HepG2 (cell line): ENCODE measurements at regions not wholly inside any gene's neighbourhood (a gene's known extent, or its start where the extent isn't known, plus 50 kb on each side); places are given as distances from the start of the nearest gene placed in this dataset.

Experiments used
- ATAC-seq: fragments of 200-7000 bp; cut with Tn5 transposase; 3 replicates; pipeline ENCODE4 v1.9.1; 2020; ENCODE audit warnings: mild to moderate bottlenecking, moderate library complexity
- BruUV-seq: library from RNA; stranded (reverse); fragments of 400-500 nt; replicated peaks from 2 replicates; lab custom pipeline; 2021; lab: Mats Ljungman, UMichigan
- CTCF ChIA-PET: fragments of 300-600 bp; formaldehyde crosslinking; extraction: SDS; loops from one replicate; lab custom pipeline; 2021; ENCODE audit warnings: low total read pairs, inconsistent platforms, low intra/inter-chr PET ratio; lab: Yijun Ruan, JAX
- POLR2A ChIA-PET: fragments of 350-600 bp; sonication (Branson Sonifier 250); formaldehyde crosslinking; loops from one replicate; lab custom pipeline; 2020; ENCODE audit warnings: antibody characterized with exemption, inconsistent platforms; lab: Yijun Ruan, JAX
- DNase-seq: peaks from one replicate; pipeline ENCODE4 v3.0.0-alpha.2; 2015; ENCODE audit warnings: low spot score
- FAIRE-seq: peaks from 3 replicates; lab custom pipeline; 2011; peaks lifted over from hg19 to GRCh38; lab: Jason Lieb, UNC
- H2AFZ ChIP-seq: one replicate; pipeline ENCODE4 v1.6.1; 2011; ENCODE audit warnings: low read length, inconsistent platforms
- H3K27ac ChIP-seq: fragments of 300-600 bp; 3 replicates; pipeline ENCODE4 v1.8.0; 2011; ENCODE audit warnings: mixed run types, mild to moderate bottlenecking, mixed read lengths, low read length, inconsistent platforms; ENCODE audit not compliant: insufficient read depth; ENCODE audit errors: extremely low read length
- H3K27me3 ChIP-seq, 2 experiments: fragments of 200-600 bp in 1 of 2; 2 replicates in 1 of 2; 3 replicates in 1 of 2; pipeline versions ENCODE4 v1.6.0 to v1.8.0; 2011; ENCODE audit warnings: low read length in 2 of 2, mild to moderate bottlenecking in 2 of 2, moderate library complexity in 2 of 2, inconsistent platforms in 1 of 2; ENCODE audit not compliant: insufficient read depth in 2 of 2, control insufficient read depth in 1 of 2
- H3K36me3 ChIP-seq, 2 experiments: fragments of 200-600 bp in 1 of 2; replicated peaks in 1 of 2; 2 replicates in 1 of 2; 3 replicates in 1 of 2; pipeline versions ENCODE4 v1.5.1 to v1.8.0; 2011; ENCODE audit warnings: low read length in 2 of 2, inconsistent platforms in 1 of 2; ENCODE audit not compliant: insufficient read depth in 2 of 2, control insufficient read depth in 1 of 2
- H3K4me1 ChIP-seq: 2 replicates; pipeline ENCODE4 v1.5.1; 2012; ENCODE audit warnings: low read length, inconsistent platforms; ENCODE audit not compliant: insufficient read depth
- H3K4me2 ChIP-seq: 2 replicates; pipeline ENCODE4 v1.6.0; 2011; ENCODE audit warnings: low read depth, low read length, inconsistent platforms
- H3K4me3 ChIP-seq, 3 experiments: fragments of 200-600 bp in 1 of 3; sonication (generic), shearing (Covaris generic) in 1 of 3; replicated peaks in 1 of 3; 2 replicates each; pipeline ENCODE4 v1.5.1; 2011 to 2016; ENCODE audit warnings: low read length in 3 of 3, inconsistent platforms in 2 of 3, low read depth in 2 of 3, mild to moderate bottlenecking in 2 of 3, control low read depth in 1 of 3, mixed read lengths in 1 of 3; ENCODE audit not compliant: insufficient read depth in 1 of 3
- H3K79me2 ChIP-seq: one replicate; pipeline ENCODE4 v1.6.1; 2011; ENCODE audit warnings: low read length, inconsistent platforms; ENCODE audit not compliant: insufficient read depth
- H3K9ac ChIP-seq: 2 replicates; pipeline ENCODE4 v1.6.0; 2011; ENCODE audit warnings: mild to moderate bottlenecking, low read depth, low read length, inconsistent platforms; ENCODE audit not compliant: insufficient read depth
- H3K9me3 ChIP-seq: 2 replicates; pipeline ENCODE4 v1.5.1; 2012; ENCODE audit warnings: mild to moderate bottlenecking, low read length
- H4K20me1 ChIP-seq: 2 replicates; pipeline ENCODE4 v1.6.0; 2011; ENCODE audit warnings: inconsistent platforms, mild to moderate bottlenecking, low read length, moderate library complexity; ENCODE audit not compliant: insufficient read depth
- AKNA ChIP-seq: sonication (generic); formaldehyde crosslinking; IDR thresholded peaks from 2 replicates; pipeline ENCODE4 v1.4.0; 2020; ENCODE audit warnings: missing genetic modification reagents, borderline replicate concordance
- BCLAF1 ChIP-seq: fragments of 450-650 bp; IDR thresholded peaks from 2 replicates; pipeline ENCODE4 v1.6.1; 2017; ENCODE audit warnings: mild to moderate bottlenecking
- HNF1A ChIP-seq, 2 experiments: sonication (generic) in 1 of 2; formaldehyde crosslinking in 1 of 2; IDR thresholded peaks; 2 replicates each; pipeline versions ENCODE4 v1.4.0 to v1.6.1; 2016 to 2020; ENCODE audit warnings: borderline replicate concordance in 1 of 2, low read depth in 1 of 2, mild to moderate bottlenecking in 1 of 2, missing genetic modification reagents in 1 of 2
- KLF12 ChIP-seq: sonication (generic); formaldehyde crosslinking; IDR thresholded peaks from 2 replicates; pipeline ENCODE4 v1.4.0; 2020; ENCODE audit warnings: missing genetic modification reagents, borderline replicate concordance
- PBX2 ChIP-seq: IDR thresholded peaks from 2 replicates; pipeline ENCODE4 v1.6.1; 2016; ENCODE audit warnings: control low read depth
- RBM22 ChIP-seq: fragments of 200-400 bp; formaldehyde crosslinking; optimal IDR thresholded peaks from 2 replicates; pipeline ENCODE3; 2017; ENCODE audit warnings: mild to moderate bottlenecking, low read length, moderate library complexity
- TAF1 ChIP-seq: sonication (generic); formaldehyde crosslinking; IDR thresholded peaks from 2 replicates; pipeline ENCODE4 v1.4.0; 2020; ENCODE audit warnings: missing genetic modification reagents
- ZFP36 ChIP-seq: fragments of 150-350 bp; IDR thresholded peaks from 2 replicates; pipeline ENCODE4 v1.6.1; 2018; ENCODE audit warnings: borderline replicate concordance, low read length, low read depth; ENCODE audit not compliant: partially characterized antibody
- ZNF136 ChIP-seq: sonication (generic); formaldehyde crosslinking; IDR thresholded peaks from 2 replicates; pipeline ENCODE4 v1.8.1; 2022; ENCODE audit warnings: low read depth, mild to moderate bottlenecking, moderate library complexity, missing genetic modification reagents
- ZNF3 ChIP-seq: IDR thresholded peaks from 2 replicates; pipeline ENCODE4 v1.7.0; 2017; ENCODE audit warnings: inconsistent platforms
- ZNF354B ChIP-seq: sonication (generic); formaldehyde crosslinking; IDR thresholded peaks from 2 replicates; pipeline ENCODE4 v1.8.0; 2022; ENCODE audit warnings: mild to moderate bottlenecking, missing genetic modification reagents
- ZSCAN29 ChIP-seq: sonication (generic); formaldehyde crosslinking; conservative IDR thresholded peaks from 2 replicates; pipeline ENCODE4 v1.4.0; 2020; ENCODE audit warnings: mild to moderate bottlenecking, missing genetic modification reagents
- WGBS: methylation state at CpG from one replicate; pipeline ENCODE4 v1.1.6; 2017; ENCODE audit warnings: low lambda C conversion rate; 5-methylcytosine and 5-hydroxymethylcytosine counted together
- in situ Hi-C: cut with HindIII; loops from 2 replicates; pipeline ENCODE4 v1.10.0; 2017; ENCODE audit warnings: low pct_unique_long_range_greater_than_20kb; ENCODE audit not compliant: extremely low pct_ligation_motif_present
- intact Hi-C: fragments of 100-400 bp; cut with micrococcal nuclease; formaldehyde crosslinking; loops from one replicate; pipeline ENCODE4 v1.10.0; 2022; ENCODE audit not compliant: unreplicated experiment

GRCh38 chrX:20995829-20996228 is 378.4 kb upstream of the CNKSR2 start:
- WGBS, result 0% methylated on average over 2 of the region's 2 CpGs
- intact Hi-C loops (no loop called here), in situ Hi-C loops (no loop called here)
- CTCF ChIA-PET, result no interaction called here
- no peaks in the 10 kb centered on the region for H3K27me3 ChIP-seq
- BruUV-seq, result no TSS peak
- H3K27ac ChIP-seq, result no peak overlapping the region
- H3K9ac ChIP-seq, result no peak overlapping the region
- no peaks in the 10 kb centered on the region for H3K9me3 ChIP-seq
- no peak overlapping the region for H2AFZ ChIP-seq
- H4K20me1 ChIP-seq, result no peaks in the 10 kb centered on the region
- H3K4me2 ChIP-seq, result no peak overlapping the region
- no peaks in the 10 kb centered on the region for H3K36me3 ChIP-seq
- no peaks in the 10 kb centered on the region for H3K79me2 ChIP-seq
- FAIRE-seq, result no peak
- POLR2A ChIA-PET, result no interaction called here
- ATAC-seq, result no peak
- H3K4me1 ChIP-seq, result no peaks in the 10 kb centered on the region
- no peak overlapping the region for H3K4me3 ChIP-seq
- DNase-seq, result no peak
- no peak for TF ChIP-seq ZSCAN29
- no peak for TF ChIP-seq AKNA (CRISPR knock-in tag)
- no peak for TF ChIP-seq HNF1A (IDR thresholded peaks at IDR 0.05; ENCODE audit: low read depth)
- no peak for TF ChIP-seq HNF1A (CRISPR knock-in tag; IDR thresholded peaks at IDR 0.05; ENCODE audit: borderline replicate concordance)
- no peak for TF ChIP-seq RBM22
- TF ChIP-seq ZNF354B (CRISPR knock-in tag), result no peak
- no peak for TF ChIP-seq PBX2 (CRISPR knock-in tag)
- no peak for TF ChIP-seq KLF12 (CRISPR knock-in tag)
- TF ChIP-seq ZFP36, result no peak
- TF ChIP-seq ZNF3 (CRISPR knock-in tag), result no peak
- no peak for TF ChIP-seq ZNF136 (CRISPR knock-in tag)
- TF ChIP-seq BCLAF1, result no peak
- TF ChIP-seq TAF1 (CRISPR knock-in tag), result no peak
